ENCODE measurements at regions not wholly inside any gene's neighbourhood (a gene's known extent, or its start where the extent isn't known, plus 50 kb on each side); places are given as distances from the start of the nearest gene placed in this dataset.

- no peak for DNase-seq
- no peak overlapping the region for H3K27ac ChIP-seq (ENCODE audit: insufficient read depth in 1 of 2, low read depth in 1 of 2, low read length in 2 of 2, poor library complexity in 1 of 2, severe bottlenecking in 2 of 2)
- H3K4me3 ChIP-seq (ENCODE audit: control insufficient read depth in 1 of 7, extremely low read depth in 1 of 7, insufficient read depth in 4 of 7, low read depth in 2 of 7, low read length in 6 of 7): no peak overlapping the region
- H3K9me3 ChIP-seq (ENCODE audit: control extremely low read depth in 1 of 5, control insufficient read depth in 4 of 5, insufficient read depth in 2 of 5, low read depth in 1 of 5, low read length in 4 of 5): no peaks in the 10 kb centered on the region
- no peaks in the 10 kb centered on the region for H3K27me3 ChIP-seq (replicated peaks in 2 of 5; ENCODE audit: control insufficient read depth in 4 of 5, insufficient read depth in 5 of 5, low read length in 4 of 5)
- no peaks in the 10 kb centered on the region for H3K4me1 ChIP-seq (ENCODE audit: control extremely low read depth in 1 of 4, control insufficient read depth in 4 of 4, insufficient read depth in 4 of 4, low read length in 3 of 4)
- H3K36me3 ChIP-seq (ENCODE audit: control insufficient read depth in 4 of 4, insufficient read depth in 4 of 4, low read length in 3 of 4): no peaks in the 10 kb centered on the region
- ChIA-PET POLR2A (no interaction called here), CTCF (no interaction called here)
- WGBS (ENCODE audit: insufficient coverage): no CpG with 5 or more reads among the region's 2 CpGs
Observed at GRCh38 chr3:30399394-30400181, 206.8 kb upstream of the TGFBR2 start.

- H3K27ac ChIP-seq (ENCODE audit: insufficient read depth in 1 of 2, low read depth in 1 of 2, low read length in 2 of 2, poor library complexity in 1 of 2, severe bottlenecking in 2 of 2): no peak overlapping the region
- H3K4me3 ChIP-seq (ENCODE audit: control insufficient read depth in 1 of 7, extremely low read depth in 1 of 7, insufficient read depth in 4 of 7, low read depth in 2 of 7, low read length in 6 of 7): no peak overlapping the region
- no peaks in the 10 kb centered on the region for H3K9me3 ChIP-seq (ENCODE audit: control extremely low read depth in 1 of 5, control insufficient read depth in 4 of 5, insufficient read depth in 2 of 5, low read depth in 1 of 5, low read length in 4 of 5)
- no peaks in the 10 kb centered on the region for H3K27me3 ChIP-seq (replicated peaks in 2 of 5; ENCODE audit: control insufficient read depth in 4 of 5, insufficient read depth in 5 of 5, low read length in 4 of 5)
- H3K36me3 ChIP-seq (ENCODE audit: control insufficient read depth in 4 of 4, insufficient read depth in 4 of 4, low read length in 3 of 4): no peaks in the 10 kb centered on the region
- POLR2A ChIA-PET: no interaction called here
- WGBS (ENCODE audit: insufficient coverage): 82% methylated on average over 3 of the region's 3 CpGs
- DNase-seq: no peak
- H3K4me1 ChIP-seq (ENCODE audit: control extremely low read depth in 1 of 4, control insufficient read depth in 4 of 4, insufficient read depth in 4 of 4, low read length in 3 of 4): no peaks in the 10 kb centered on the region
- CTCF ChIA-PET: no interaction called here
Observed at GRCh38 chr3:30400926-30401325, 205.5 kb upstream of the TGFBR2 start.

- CTCF ChIA-PET: no interaction called here
- Histone ChIP-seq H3K4me3 (ENCODE audit: control insufficient read depth in 1 of 7, extremely low read depth in 1 of 7, insufficient read depth in 4 of 7, low read depth in 2 of 7, low read length in 6 of 7) (no peak overlapping the region), H3K9me3 (ENCODE audit: control extremely low read depth in 1 of 5, control insufficient read depth in 4 of 5, insufficient read depth in 2 of 5, low read depth in 1 of 5, low read length in 4 of 5) (peaks cover 0 to 3% (median 0%) of the 10 kb centered on the region in 5 experiments), H3K36me3 (ENCODE audit: control insufficient read depth in 4 of 4, insufficient read depth in 4 of 4, low read length in 3 of 4) (no peaks in the 10 kb centered on the region), H3K4me1 (ENCODE audit: control extremely low read depth in 1 of 4, control insufficient read depth in 4 of 4, insufficient read depth in 4 of 4, low read length in 3 of 4) (no peaks in the 10 kb centered on the region), H3K27me3 (replicated peaks in 2 of 5; ENCODE audit: control insufficient read depth in 4 of 5, insufficient read depth in 5 of 5, low read length in 4 of 5) (no peaks in the 10 kb centered on the region), H3K27ac (ENCODE audit: insufficient read depth in 1 of 2, low read depth in 1 of 2, low read length in 2 of 2, poor library complexity in 1 of 2, severe bottlenecking in 2 of 2) (no peak overlapping the region)
- POLR2A ChIA-PET: no interaction called here
- DNase-seq: no peak
Observed at GRCh38 chr3:30401971-30402370, 204.4 kb upstream of the TGFBR2 start.

- Histone ChIP-seq H3K27ac (ENCODE audit: insufficient read depth in 1 of 2, low read depth in 1 of 2, low read length in 2 of 2, poor library complexity in 1 of 2, severe bottlenecking in 2 of 2) (no peak overlapping the region), H3K4me3 (ENCODE audit: control insufficient read depth in 1 of 7, extremely low read depth in 1 of 7, insufficient read depth in 4 of 7, low read depth in 2 of 7, low read length in 6 of 7) (no peak overlapping the region), H3K4me1 (ENCODE audit: control extremely low read depth in 1 of 4, control insufficient read depth in 4 of 4, insufficient read depth in 4 of 4, low read length in 3 of 4) (no peaks in the 10 kb centered on the region), H3K27me3 (replicated peaks in 2 of 5; ENCODE audit: control insufficient read depth in 4 of 5, insufficient read depth in 5 of 5, low read length in 4 of 5) (no peaks in the 10 kb centered on the region), H3K36me3 (ENCODE audit: control insufficient read depth in 4 of 4, insufficient read depth in 4 of 4, low read length in 3 of 4) (no peaks in the 10 kb centered on the region), H3K9me3 (ENCODE audit: control extremely low read depth in 1 of 5, control insufficient read depth in 4 of 5, insufficient read depth in 2 of 5, low read depth in 1 of 5, low read length in 4 of 5) (peaks cover 0 to 8% (median 2%) of the 10 kb centered on the region in 5 experiments)
- WGBS (ENCODE audit: insufficient coverage): 100% methylated on average over 2 of the region's 2 CpGs
- no peak for DNase-seq
- POLR2A ChIA-PET: no interaction called here
- CTCF ChIA-PET: interaction anchor here (0.9 kb wide), 1 partner anchor 209 kb away, joined by 3 read pairs; no protein-coding TSS in a partner anchor
Observed at GRCh38 chr3:30407651-30408050, 198.8 kb upstream of the TGFBR2 start.

- Histone ChIP-seq H3K27ac (ENCODE audit: insufficient read depth in 1 of 2, low read depth in 1 of 2, low read length in 2 of 2, poor library complexity in 1 of 2, severe bottlenecking in 2 of 2) (no peak overlapping the region), H3K27me3 (replicated peaks in 2 of 5; ENCODE audit: control insufficient read depth in 4 of 5, insufficient read depth in 5 of 5, low read length in 4 of 5) (no peaks in the 10 kb centered on the region), H3K4me1 (ENCODE audit: control extremely low read depth in 1 of 4, control insufficient read depth in 4 of 4, insufficient read depth in 4 of 4, low read length in 3 of 4) (no peaks in the 10 kb centered on the region), H3K36me3 (ENCODE audit: control insufficient read depth in 4 of 4, insufficient read depth in 4 of 4, low read length in 3 of 4) (no peaks in the 10 kb centered on the region), H3K4me3 (ENCODE audit: control insufficient read depth in 1 of 7, extremely low read depth in 1 of 7, insufficient read depth in 4 of 7, low read depth in 2 of 7, low read length in 6 of 7) (no peak overlapping the region), H3K9me3 (ENCODE audit: control extremely low read depth in 1 of 5, control insufficient read depth in 4 of 5, insufficient read depth in 2 of 5, low read depth in 1 of 5, low read length in 4 of 5) (peaks cover 0 to 8% (median 2%) of the 10 kb centered on the region in 5 experiments)
- CTCF ChIA-PET: interaction anchor here (0.9 kb wide), 1 partner anchor 210 kb away, joined by 3 read pairs; no protein-coding TSS in a partner anchor
- POLR2A ChIA-PET: no interaction called here
- WGBS (ENCODE audit: insufficient coverage): no CpG with 5 or more reads among the region's 2 CpGs
- DNase-seq: no peak
Observed at GRCh38 chr3:30408105-30408557, 198.3 kb upstream of the TGFBR2 start.

- H3K4me3 ChIP-seq (ENCODE audit: control insufficient read depth in 1 of 7, extremely low read depth in 1 of 7, insufficient read depth in 4 of 7, low read depth in 2 of 7, low read length in 6 of 7): no peak overlapping the region
Observed at GRCh38 chr3:30418443-30418842, 188.0 kb upstream of the TGFBR2 start.

GRCh38 chr3:30421266-30421665 lies 185.1 kb upstream of the TGFBR2 start:
- H3K27ac ChIP-seq (ENCODE audit: insufficient read depth in 1 of 2, low read depth in 1 of 2, low read length in 2 of 2, poor library complexity in 1 of 2, severe bottlenecking in 2 of 2): no peak overlapping the region
- CTCF ChIA-PET: interaction anchor here (1.3 kb wide), 1 partner anchor 14 kb away, joined by 4 read pairs; no protein-coding TSS in a partner anchor
- H3K9me3 ChIP-seq (ENCODE audit: control extremely low read depth in 1 of 5, control insufficient read depth in 4 of 5, insufficient read depth in 2 of 5, low read depth in 1 of 5, low read length in 4 of 5): no peaks in the 10 kb centered on the region
- DNase-seq: no peak
- no peaks in the 10 kb centered on the region for H3K36me3 ChIP-seq (ENCODE audit: control insufficient read depth in 4 of 4, insufficient read depth in 4 of 4, low read length in 3 of 4)
- no peaks in the 10 kb centered on the region for H3K27me3 ChIP-seq (replicated peaks in 2 of 5; ENCODE audit: control insufficient read depth in 4 of 5, insufficient read depth in 5 of 5, low read length in 4 of 5)
- POLR2A ChIA-PET: no interaction called here
- no peaks in the 10 kb centered on the region for H3K4me1 ChIP-seq (ENCODE audit: control extremely low read depth in 1 of 4, control insufficient read depth in 4 of 4, insufficient read depth in 4 of 4, low read length in 3 of 4)
- H3K4me3 ChIP-seq (ENCODE audit: control insufficient read depth in 1 of 7, extremely low read depth in 1 of 7, insufficient read depth in 4 of 7, low read depth in 2 of 7, low read length in 6 of 7): no peak overlapping the region
- 100% methylated on average over 1 of the region's 2 CpGs for WGBS (ENCODE audit: insufficient coverage)

More at GRCh38 chr3:30418443-30418842, 188.0 kb upstream of the TGFBR2 start:
- Histone ChIP-seq H3K9me3 (ENCODE audit: control extremely low read depth in 1 of 5, control insufficient read depth in 4 of 5, insufficient read depth in 2 of 5, low read depth in 1 of 5, low read length in 4 of 5) (no peaks in the 10 kb centered on the region), H3K27me3 (replicated peaks in 2 of 5; ENCODE audit: control insufficient read depth in 4 of 5, insufficient read depth in 5 of 5, low read length in 4 of 5) (no peaks in the 10 kb centered on the region), H3K27ac (ENCODE audit: insufficient read depth in 1 of 2, low read depth in 1 of 2, low read length in 2 of 2, poor library complexity in 1 of 2, severe bottlenecking in 2 of 2) (no peak overlapping the region), H3K4me1 (ENCODE audit: control extremely low read depth in 1 of 4, control insufficient read depth in 4 of 4, insufficient read depth in 4 of 4, low read length in 3 of 4) (no peaks in the 10 kb centered on the region), H3K36me3 (ENCODE audit: control insufficient read depth in 4 of 4, insufficient read depth in 4 of 4, low read length in 3 of 4) (no peaks in the 10 kb centered on the region)
- ChIA-PET CTCF (no interaction called here), POLR2A (no interaction called here)
- no peak for DNase-seq
- WGBS (ENCODE audit: insufficient coverage): no CpG with 5 or more reads among the region's 1 CpG

Data from common myeloid progenitor, CD34-positive (primary cell).